B cell (primary cell): ENCODE measurements at regions not wholly inside any gene's neighbourhood (a gene's known extent, or its start where the extent isn't known, plus 50 kb on each side); places are given as distances from the start of the nearest gene placed in this dataset.

ENCODE experiments used
- ATAC-seq: fragments of 200-7000 bp; cut with Tn5 transposase; one replicate; pipeline ENCODE4 v1.10.0; 2021; ENCODE audit warnings: low read depth, mild to moderate bottlenecking, moderate number of reproducible peaks, moderate library complexity
- CTCF ChIA-PET: fragments of 350-600 bp; sonication (Branson Sonifier 250); formaldehyde crosslinking; loops from one replicate; lab custom pipeline; 2021; ENCODE audit warnings: antibody characterized with exemption, inconsistent platforms; lab: Charles Lee
- POLR2A ChIA-PET: fragments of 350-600 bp; sonication (Branson Sonifier 250); formaldehyde crosslinking; loops from one replicate; lab custom pipeline; 2021; ENCODE audit warnings: antibody characterized with exemption; lab: Charles Lee
- DNase-seq: peaks from one replicate; pipeline ENCODE4 v3.0.0; 2013
- H2AFZ ChIP-seq: 2 replicates; pipeline ENCODE4 v1.6.1; 2012; ENCODE audit warnings: mild to moderate bottlenecking, low read depth, low read length; ENCODE audit not compliant: insufficient read depth, poor library complexity, severe bottlenecking
- H3K27ac ChIP-seq, 2 donors: 1 replicate in 1 of 2; 2 replicates in 1 of 2; pipeline ENCODE4 v1.5.1; 2012 to 2013; ENCODE audit warnings: low read length in 2 of 2, mild to moderate bottlenecking in 2 of 2, moderate library complexity in 1 of 2
- H3K27me3 ChIP-seq, 4 experiments: fragments of 200-600 bp in 1 of 4; sonication (generic) in 1 of 4; replicated peaks in 1 of 4; 1 replicate in 2 of 4; 2 replicates in 2 of 4; pipeline versions ENCODE4 v1.6.1 to v1.7.0; 2013 to 2016; ENCODE audit warnings: low read length in 3 of 4, mild to moderate bottlenecking in 2 of 4, mixed read lengths in 1 of 4, moderate library complexity in 1 of 4; ENCODE audit not compliant: insufficient read depth in 4 of 4, control insufficient read depth in 3 of 4; ENCODE audit errors: control extremely low read depth in 1 of 4
- H3K36me3 ChIP-seq, 2 experiments: replicated peaks in 1 of 2; 1 replicate in 1 of 2; 2 replicates in 1 of 2; pipeline versions ENCODE4 v1.6.1 to v1.7.1; 2013; ENCODE audit warnings: low read length in 1 of 2; ENCODE audit not compliant: insufficient read depth in 2 of 2, control insufficient read depth in 1 of 2; ENCODE audit errors: control extremely low read depth in 1 of 2, extremely low read depth in 1 of 2
- H3K4me1 ChIP-seq, 2 donors: fragments of 200-600 bp in 1 of 2; sonication (generic) in 1 of 2; 1 replicate in 1 of 2; 2 replicates in 1 of 2; pipeline versions ENCODE4 v1.5.1 to v1.6.1; 2013 to 2017; ENCODE audit warnings: low read length in 2 of 2; ENCODE audit not compliant: control insufficient read depth in 2 of 2, insufficient read depth in 2 of 2
- H3K4me2 ChIP-seq: replicated peaks from 2 replicates; pipeline ENCODE3; 2012; ENCODE audit warnings: mild to moderate bottlenecking, low read depth, low read length; ENCODE audit not compliant: poor library complexity, severe bottlenecking
- H3K4me3 ChIP-seq, 5 experiments: fragments of 200-600 bp in 1 of 5; sonication (generic) in 1 of 5; 1 replicate in 3 of 5; 2 replicates in 2 of 5; pipeline versions ENCODE4 v1.5.1 to v1.7.0; 2011 to 2016; ENCODE audit warnings: low read length in 4 of 5, mild to moderate bottlenecking in 4 of 5, low read depth in 2 of 5, control low read depth in 1 of 5, moderate library complexity in 1 of 5; ENCODE audit not compliant: insufficient read depth in 1 of 5; ENCODE audit errors: control extremely low read depth in 1 of 5, extremely low read depth in 1 of 5
- H3K79me2 ChIP-seq: fragments of 200-600 bp; sonication (generic); one replicate; pipeline ENCODE4 v1.6.0; 2016; ENCODE audit warnings: low read length; ENCODE audit not compliant: control insufficient read depth, insufficient read depth
- H3K9ac ChIP-seq: fragments of 200-600 bp; sonication (generic); 2 replicates; pipeline ENCODE4 v1.6.1; 2017; ENCODE audit warnings: mild to moderate bottlenecking, low read length, moderate library complexity
- H3K9me3 ChIP-seq, 3 donors: one replicate each; pipeline versions ENCODE4 v1.6.1 to v1.7.1; 2013; ENCODE audit warnings: low read length in 2 of 3; ENCODE audit not compliant: control insufficient read depth in 2 of 3, insufficient read depth in 1 of 3; ENCODE audit errors: control extremely low read depth in 1 of 3
- H4K20me1 ChIP-seq: 2 replicates; pipeline ENCODE4 v1.6.0; 2012; ENCODE audit warnings: mild to moderate bottlenecking, low read length; ENCODE audit not compliant: insufficient read depth, control insufficient read depth, poor library complexity, severe bottlenecking
- H3K27ac Mint-ChIP-seq: one replicate; pipeline ENCODE4 v1.8.0; 2021; ENCODE audit warnings: mixed read lengths
- H3K27me3 Mint-ChIP-seq: one replicate; pipeline ENCODE4 v1.8.0; 2021; ENCODE audit warnings: mixed read lengths
- H3K4me1 Mint-ChIP-seq: one replicate; pipeline ENCODE4 v1.8.0; 2021; ENCODE audit warnings: mixed read lengths
- H3K4me3 Mint-ChIP-seq: one replicate; pipeline ENCODE4 v1.8.0; 2021; ENCODE audit warnings: mixed read lengths
- H3K9me3 Mint-ChIP-seq: one replicate; pipeline ENCODE4 v1.8.0; 2022; ENCODE audit warnings: mixed read lengths; ENCODE audit not compliant: insufficient read depth
- CTCF ChIP-seq: fragments of 200-600 bp; IDR thresholded peaks from one replicate; pipeline ENCODE4 v1.8.0; 2022; ENCODE audit warnings: antibody characterized with exemption, mild to moderate bottlenecking
- EZH2 ChIP-seq: IDR thresholded peaks from 2 replicates; pipeline ENCODE4 v1.6.1; 2012; ENCODE audit warnings: borderline replicate concordance, low read depth, mild to moderate bottlenecking, moderate library complexity, low read length; ENCODE audit not compliant: insufficient read depth, poor library complexity, severe bottlenecking
- WGBS: methylation state at CpG from one replicate; pipeline ENCODE4 v1.1.5; 2013; ENCODE audit warnings: missing lambda C conversion rate; ENCODE audit not compliant: insufficient coverage; 5-methylcytosine and 5-hydroxymethylcytosine counted together
- intact Hi-C: fragments of 100-400 bp; cut with micrococcal nuclease; formaldehyde crosslinking; loops from one replicate; pipeline ENCODE4 v1.10.0; 2022

- intact Hi-C loops, result no loop called here
- no peaks in the 10 kb centered on the region for H3K27me3 ChIP-seq
- no peaks in the 10 kb centered on the region for H4K20me1 ChIP-seq
- no peaks in the 10 kb centered on the region for H3K4me1 ChIP-seq
- ChIA-PET CTCF (no interaction called here), POLR2A (no interaction called here)
- no peak overlapping the region for H3K4me2 ChIP-seq
- DNase-seq (no peak), ATAC-seq (no peak)
- Mint-ChIP-seq H3K4me3 (no peak overlapping the region), H3K27ac (no peak overlapping the region), H3K9me3 (no peaks in the 10 kb centered on the region), H3K4me1 (no peaks in the 10 kb centered on the region), H3K27me3 (no peaks in the 10 kb centered on the region)
- H3K4me3 ChIP-seq, result no peak overlapping the region
- 100% methylated on average over 1 of the region's 4 CpGs for WGBS
- H3K27ac ChIP-seq, result no peak overlapping the region
- no peak for TF ChIP-seq CTCF
- no peak for TF ChIP-seq EZH2
- H3K36me3 ChIP-seq, result no peaks in the 10 kb centered on the region
- no peak overlapping the region for H2AFZ ChIP-seq
- H3K79me2 ChIP-seq, result no peaks in the 10 kb centered on the region
- no peak overlapping the region for H3K9ac ChIP-seq
- no peaks in the 10 kb centered on the region for H3K9me3 ChIP-seq
Observed at GRCh38 chr15:95409626-95410310, 920.7 kb upstream of the NR2F2 start.

GRCh38 chr15:95410757-95411156 lies 919.7 kb upstream of the NR2F2 start:
- DNase-seq (no peak), ATAC-seq (no peak)
- no peak overlapping the region for H3K9ac ChIP-seq
- WGBS, result 86% methylated on average over 4 of the region's 4 CpGs
- no peaks in the 10 kb centered on the region for H3K9me3 Mint-ChIP-seq
- POLR2A ChIA-PET, result no interaction called here
- no peaks in the 10 kb centered on the region for H3K36me3 ChIP-seq
- no peaks in the 10 kb centered on the region for H3K79me2 ChIP-seq
- H3K4me2 ChIP-seq, result no peak overlapping the region
- no peak overlapping the region for H3K27ac ChIP-seq
- intact Hi-C loops, result no loop called here
- TF ChIP-seq CTCF, result no peak
- no peak for TF ChIP-seq EZH2
- no peak overlapping the region for H3K4me3 Mint-ChIP-seq
- no peak overlapping the region for H3K27ac Mint-ChIP-seq
- no peaks in the 10 kb centered on the region for H3K27me3 ChIP-seq
- no peaks in the 10 kb centered on the region for H3K9me3 ChIP-seq
- no peaks in the 10 kb centered on the region for H4K20me1 ChIP-seq
- H3K4me1 ChIP-seq, result no peaks in the 10 kb centered on the region
- no peaks in the 10 kb centered on the region for H3K27me3 Mint-ChIP-seq
- H2AFZ ChIP-seq, result no peak overlapping the region
- CTCF ChIA-PET, result interaction anchor here (0.7 kb wide), 1 partner anchor 20 kb away, joined by 3 read pairs; no protein-coding TSS in a partner anchor
- H3K4me1 Mint-ChIP-seq, result no peaks in the 10 kb centered on the region
- no peak overlapping the region for H3K4me3 ChIP-seq
